ENCODE measurements at regions not wholly inside any gene's neighbourhood (a gene's known extent, or its start where the extent isn't known, plus 50 kb on each side); places are given as distances from the start of the nearest gene placed in this dataset.

- TF ChIP-seq CTCF (IDR thresholded peaks at IDR 0.05; ENCODE audit: insufficient read depth, low read length) = no peak
- no peak for TF ChIP-seq SPI1 (IDR thresholded peaks at IDR 0.05; ENCODE audit: borderline replicate concordance, low read depth)
- TF ChIP-seq POLR2AphosphoS5 (IDR thresholded peaks at IDR 0.05; ENCODE audit: low read depth) = no peak
- no peak for TF ChIP-seq REST (IDR thresholded peaks at IDR 0.05; ENCODE audit: insufficient replicate concordance, low read depth)
- TF ChIP-seq GABPA (IDR thresholded peaks at IDR 0.05; ENCODE audit: low read depth) = no peak
These were observed 292.6 kb downstream of the FBXO8 start for GRCh38 chr4:173990869-173991210.

All from HL-60 (cell line).